NCI-H2196 treated with DMSO at 0.1 percent for 48 hours (cell line): ENCODE measurements at regions not wholly inside any gene's neighbourhood (a gene's known extent, or its start where the extent isn't known, plus 50 kb on each side); places are given as distances from the start of the nearest gene placed in this dataset.

ENCODE experiments used
- DNase-seq: peaks from one replicate; lab custom pipeline; 2025; ENCODE audit not compliant: unreplicated experiment; lab: John Stamatoyannopoulos, UW

- no peak for DNase-seq
Observed at GRCh38 chr12:46453428-46453827, 80.9 kb upstream of the SLC38A2 start.

DNA sequence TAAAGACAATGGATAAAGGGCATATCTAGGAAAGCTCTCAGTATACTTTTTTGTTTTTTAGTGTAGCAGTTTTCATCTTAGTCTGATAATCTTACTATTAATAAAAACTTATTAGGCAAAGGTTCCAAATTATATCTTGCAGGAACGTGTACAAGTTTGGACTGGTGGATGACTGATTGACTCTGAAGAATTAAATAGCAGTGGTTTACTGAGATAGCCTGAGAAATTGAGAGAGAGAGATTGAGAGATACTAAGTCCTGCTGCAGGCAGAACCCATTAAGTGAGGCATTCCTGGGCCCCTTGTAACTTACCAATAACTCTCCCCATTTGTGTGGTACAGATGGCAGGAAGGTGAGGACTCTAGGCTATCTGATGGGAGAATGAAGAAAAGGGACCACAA lies 80.2 kb upstream of the SLC38A2 start:
- DNase-seq = no peak

GRCh38 chr12:46452061-46452615 lies 79.6 kb upstream of the SLC38A2 start:
- no peak for DNase-seq

DNA sequence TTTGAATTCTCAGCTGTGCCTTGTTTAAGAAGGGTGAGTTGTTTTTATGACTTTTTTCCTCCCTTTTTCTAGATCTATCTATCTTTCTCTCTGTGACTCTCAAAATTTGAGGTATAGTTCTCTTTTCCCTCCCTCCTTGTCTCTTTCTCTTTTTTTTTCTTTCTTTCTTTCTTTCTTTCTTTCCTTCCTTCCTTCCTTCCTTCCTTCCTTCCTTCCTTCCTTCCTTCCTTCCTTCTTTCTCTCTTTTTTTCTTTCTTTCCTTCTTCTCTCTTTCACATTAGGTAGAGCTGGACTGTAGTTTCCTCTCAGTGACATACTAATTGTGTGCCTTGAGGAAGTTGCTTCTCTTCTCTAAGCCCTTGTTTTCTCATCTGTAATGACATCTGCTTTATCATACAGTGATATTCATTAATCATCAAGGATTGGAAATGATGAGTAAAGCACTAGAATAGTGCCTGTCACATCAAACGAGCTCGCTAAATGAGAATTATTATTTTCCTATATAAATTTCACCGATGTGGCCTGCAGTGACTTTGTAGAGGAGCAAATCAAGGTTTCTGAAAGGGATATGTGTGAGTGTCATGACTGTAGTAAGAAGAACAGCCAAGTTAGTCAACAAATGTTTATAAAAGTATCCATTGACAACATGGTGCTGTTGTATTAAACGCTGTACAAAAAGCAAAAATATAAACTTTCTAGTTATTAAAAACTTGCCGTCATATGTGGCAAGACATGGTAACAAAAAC lies 78.9 kb upstream of the SLC38A2 start:
- DNase-seq = no peak

DNA sequence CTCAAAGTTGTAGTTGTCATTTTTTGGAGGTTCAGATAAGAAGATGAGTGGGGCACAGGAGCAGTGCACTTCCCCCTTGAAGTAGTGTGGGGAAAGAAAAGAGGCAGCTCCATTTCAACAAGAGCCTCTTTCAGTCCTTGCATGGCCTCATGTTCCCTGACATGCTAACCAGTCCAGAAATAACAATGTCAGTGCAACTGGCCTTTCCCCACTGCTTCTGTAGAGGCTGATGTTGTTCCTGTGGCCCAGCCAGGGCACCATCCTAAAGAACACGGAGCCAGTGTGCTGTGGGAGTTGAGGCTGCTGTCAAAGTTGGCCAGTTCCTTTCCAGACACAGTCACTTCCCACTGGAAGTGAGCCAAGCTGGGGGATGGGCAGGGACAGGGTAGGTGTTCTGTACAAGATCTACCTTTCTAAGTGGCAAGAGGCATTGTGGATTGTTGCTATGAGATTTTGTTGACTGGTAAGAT lies 77.7 kb upstream of the SLC38A2 start:
- DNase-seq = no peak

GRCh38 chr12:46449856-46450255 lies 77.3 kb upstream of the SLC38A2 start:
- no peak for DNase-seq

GRCh38 chr12:46449316-46449715 lies 76.7 kb upstream of the SLC38A2 start:
- no peak for DNase-seq

- no peak for DNase-seq
Observed at GRCh38 chr12:46446645-46447044, 74.1 kb upstream of the SLC38A2 start.

DNA sequence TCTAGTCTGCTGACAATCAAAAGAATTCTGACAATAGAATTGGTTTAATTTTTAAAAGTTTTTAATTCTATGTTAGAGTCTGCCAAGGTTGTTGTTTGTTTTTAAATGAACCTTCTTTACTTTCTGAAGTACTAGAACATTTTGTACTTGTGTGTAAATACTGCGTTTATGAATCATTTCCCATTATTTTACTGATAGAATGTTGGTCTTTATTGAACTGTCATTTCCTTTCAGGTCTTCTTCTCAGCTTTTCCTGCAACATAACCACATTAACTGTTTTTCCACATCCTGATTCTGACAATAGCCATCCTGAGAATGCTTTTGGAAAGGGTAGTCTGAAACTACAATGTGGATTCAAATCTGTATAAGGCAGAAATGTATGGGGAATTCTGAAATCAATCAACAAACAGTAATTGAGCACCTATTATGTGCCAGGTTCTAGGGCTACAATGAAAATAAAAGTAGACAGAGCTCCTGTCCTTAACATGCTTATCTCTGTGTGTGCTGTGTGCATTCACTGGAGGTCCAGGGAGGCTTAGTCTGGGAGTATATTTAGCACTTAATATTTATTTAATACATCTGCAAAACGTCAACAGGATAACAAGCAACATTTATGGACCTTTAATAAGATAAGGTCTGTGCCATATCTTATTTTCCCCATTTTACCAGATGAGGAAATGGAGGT lies 73.1 kb upstream of the SLC38A2 start:
- no peak for DNase-seq

DNA sequence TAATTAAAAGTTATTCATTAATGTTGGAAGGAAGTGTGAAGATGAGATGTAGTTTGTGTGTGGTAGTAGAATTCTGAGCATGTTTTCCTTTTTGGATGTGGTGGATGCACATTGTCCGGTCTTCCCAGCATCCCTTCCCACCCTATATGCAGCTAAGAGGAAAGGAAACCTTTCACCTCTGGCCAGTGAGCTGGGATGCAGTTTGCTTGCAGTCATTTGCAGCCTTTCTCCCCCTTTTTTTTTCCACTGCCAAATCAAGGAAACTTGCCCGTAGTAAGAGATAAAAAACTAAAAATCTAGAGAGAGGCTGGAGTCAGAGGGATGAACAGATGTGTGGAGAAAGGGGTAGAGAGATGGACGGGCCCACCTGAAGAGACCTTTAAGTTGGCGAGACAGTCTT lies 72.5 kb upstream of the SLC38A2 start:
- no peak for DNase-seq

DNA sequence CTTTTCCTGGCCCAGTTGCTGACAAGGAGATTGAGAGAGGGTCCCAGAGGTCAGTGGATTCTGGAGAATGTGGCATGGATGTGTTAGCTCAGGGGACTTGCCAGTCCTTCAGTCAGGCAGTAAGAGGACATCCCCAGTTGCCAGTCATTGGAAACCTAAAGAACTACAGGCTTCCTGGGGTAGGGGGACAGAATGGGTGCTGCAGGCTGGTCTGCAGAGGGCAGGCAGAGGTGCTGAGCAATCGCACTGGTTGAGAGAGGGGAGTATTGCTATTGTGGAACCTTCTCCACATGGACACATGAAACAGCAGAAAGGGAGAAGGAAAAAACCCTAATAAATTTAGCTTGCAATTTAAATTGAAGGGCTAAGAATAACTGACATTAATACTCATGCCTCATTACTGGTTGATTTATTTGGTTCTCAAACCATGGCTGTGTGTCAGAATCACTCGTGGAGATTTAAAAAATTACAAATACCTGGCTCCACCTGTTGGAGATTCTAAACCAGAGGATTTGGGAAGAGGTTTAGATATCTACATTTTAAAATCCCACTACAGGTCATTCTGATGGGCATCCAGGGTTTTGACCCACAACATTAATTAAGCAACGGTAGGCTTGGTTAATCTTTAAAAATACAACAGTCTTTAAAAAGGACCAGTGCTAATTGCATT lies 71.2 kb upstream of the SLC38A2 start:
- no peak for DNase-seq

DNA sequence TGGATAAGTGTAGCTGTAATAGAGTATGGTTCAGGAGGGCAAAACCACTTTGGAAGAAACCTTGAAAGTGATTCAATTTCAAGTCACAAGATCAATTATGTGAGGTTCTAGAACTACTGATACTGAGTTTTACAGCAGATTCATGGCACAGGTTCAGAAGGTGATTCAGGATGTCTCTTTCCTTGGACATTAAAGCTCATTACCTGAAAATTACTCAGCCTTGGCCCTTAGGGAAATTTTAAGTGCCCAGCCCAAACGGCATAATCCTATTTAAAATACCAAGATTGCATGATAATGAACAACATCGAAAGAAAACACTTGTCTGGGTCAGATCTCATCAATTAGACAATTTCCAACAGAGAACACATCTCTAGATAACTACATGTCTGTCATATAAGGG lies 70.2 kb upstream of the SLC38A2 start:
- no peak for DNase-seq

- no peak for DNase-seq
Observed at GRCh38 chr12:46442239-46442638, 69.7 kb upstream of the SLC38A2 start.

- no peak for DNase-seq
Observed at GRCh38 chr12:46439793-46440511, 67.4 kb upstream of the SLC38A2 start.

GRCh38 chr12:46438719-46439319 lies 66.2 kb upstream of the SLC38A2 start:
- DNase-seq = no peak

DNA sequence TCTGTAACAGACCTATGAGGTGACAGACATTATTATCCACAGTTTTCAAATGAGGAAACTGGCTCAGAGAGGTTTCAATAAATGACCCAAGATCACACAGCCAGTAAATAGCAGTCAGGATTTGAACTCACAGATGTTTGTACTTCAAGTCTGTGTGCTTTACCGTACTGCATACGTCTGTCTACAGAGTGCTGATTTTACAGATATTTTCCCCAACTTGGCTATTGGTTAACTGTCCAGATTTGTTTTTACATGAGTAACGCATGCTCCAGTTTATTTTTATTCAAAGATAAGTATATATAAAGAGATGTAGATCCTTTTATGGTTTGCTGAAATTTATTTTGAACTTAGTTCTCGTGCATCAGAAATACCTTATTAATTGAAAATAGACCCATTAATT lies 65.7 kb upstream of the SLC38A2 start:
- no peak for DNase-seq

GRCh38 chr12:46437469-46437868 lies 64.9 kb upstream of the SLC38A2 start:
- DNase-seq = no peak

DNA sequence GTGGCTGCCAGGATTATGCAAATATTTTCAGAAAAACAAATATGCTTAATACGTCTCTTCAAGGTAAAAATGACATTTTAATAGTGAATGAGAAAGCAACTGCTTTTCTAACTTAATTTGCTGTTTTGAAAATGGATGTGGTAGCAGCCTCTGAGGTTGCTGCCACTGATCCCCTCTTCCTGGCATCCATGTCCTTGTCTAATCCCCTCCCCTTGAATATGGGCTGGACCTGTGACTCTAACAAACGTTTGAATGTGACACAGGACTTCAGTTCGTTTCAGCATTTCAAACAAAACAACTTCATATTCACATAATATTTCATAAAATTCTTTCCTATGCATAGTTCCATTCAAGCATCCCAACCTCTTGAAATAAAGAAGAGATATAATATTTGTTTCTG lies 64.2 kb upstream of the SLC38A2 start:
- no peak for DNase-seq

DNA sequence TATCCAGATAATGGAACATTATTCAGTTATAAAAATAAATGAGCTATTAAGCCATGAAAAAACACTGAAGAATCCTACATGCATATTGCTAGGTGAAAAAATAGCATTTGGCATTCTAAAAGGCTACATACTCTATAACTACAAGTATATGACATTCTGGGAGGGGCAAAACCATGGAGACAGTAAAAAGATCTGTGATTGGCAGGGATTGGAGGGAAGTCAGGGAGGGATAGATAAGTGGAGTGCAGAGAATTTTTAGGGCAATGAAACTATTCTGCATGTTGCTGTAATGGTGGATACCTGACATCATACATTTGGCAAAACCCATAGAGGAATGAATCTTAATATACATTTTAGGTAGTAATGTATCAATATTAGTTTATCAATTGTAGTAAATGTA lies 63.1 kb upstream of the SLC38A2 start:
- no peak for DNase-seq

GRCh38 chr12:46435029-46435428 lies 62.5 kb upstream of the SLC38A2 start:
- DNase-seq = no peak

- no peak for DNase-seq
Observed at GRCh38 chr12:46433829-46434228, 61.3 kb upstream of the SLC38A2 start.
